ENCODE measurements at regions not wholly inside any gene's neighbourhood (a gene's known extent, or its start where the extent isn't known, plus 50 kb on each side); places are given as distances from the start of the nearest gene placed in this dataset.
"Not testable (repeated sequence)": the region's sequence is repeated elsewhere in the genome, so short reads cannot be mapped to it uniquely, and the experiment has no call there.

- no peak for DNase-seq
- in situ Hi-C loops (cut with MboI; ENCODE audit: low pct_unique_long_range_greater_than_20kb, low sequenced_read_pairs) = no loop called here
These were observed 1816.5 kb downstream of the MAT2B start for GRCh38 chr5:165321912-165322311.

GRCh38 chr5:165325221-165325620 lies 1819.8 kb downstream of the MAT2B start:
- in situ Hi-C loops (cut with MboI; ENCODE audit: low pct_unique_long_range_greater_than_20kb, low sequenced_read_pairs) = no loop called here
- no peak for DNase-seq

- no peak for DNase-seq
- in situ Hi-C loops (cut with MboI; ENCODE audit: low pct_unique_long_range_greater_than_20kb, low sequenced_read_pairs) = no loop called here
These were observed 1822.2 kb downstream of the MAT2B start for GRCh38 chr5:165327631-165328030.

GRCh38 chr5:165328846-165329245 lies 1823.4 kb downstream of the MAT2B start:
- in situ Hi-C loops (cut with MboI; ENCODE audit: low pct_unique_long_range_greater_than_20kb, low sequenced_read_pairs) = no loop called here
- no peak for DNase-seq

GRCh38 chr5:165333623-165334022 lies 1828.2 kb downstream of the MAT2B start:
- no peak for DNase-seq
- in situ Hi-C loops (cut with MboI; ENCODE audit: low pct_unique_long_range_greater_than_20kb, low sequenced_read_pairs) = no loop called here

GRCh38 chr5:165334201-165334600 lies 1828.8 kb downstream of the MAT2B start:
- in situ Hi-C loops (cut with MboI; ENCODE audit: low pct_unique_long_range_greater_than_20kb, low sequenced_read_pairs) = no loop called here
- no peak for DNase-seq

- DNase-seq = no peak
- in situ Hi-C loops (cut with MboI; ENCODE audit: low pct_unique_long_range_greater_than_20kb, low sequenced_read_pairs) = no loop called here
These were observed 1844.3 kb downstream of the MAT2B start for GRCh38 chr5:165349735-165350134.

GRCh38 chr5:165351342-165351741 lies 1845.9 kb downstream of the MAT2B start:
- in situ Hi-C loops (cut with MboI; ENCODE audit: low pct_unique_long_range_greater_than_20kb, low sequenced_read_pairs) = no loop called here
- DNase-seq = no peak

- in situ Hi-C loops (cut with MboI; ENCODE audit: low pct_unique_long_range_greater_than_20kb, low sequenced_read_pairs) = no loop called here
- DNase-seq = no peak
These were observed 1854.9 kb downstream of the MAT2B start for GRCh38 chr5:165360366-165360765.

- in situ Hi-C loops (cut with MboI; ENCODE audit: low pct_unique_long_range_greater_than_20kb, low sequenced_read_pairs) = no loop called here
- DNase-seq = peak; percentile 52
These were observed 1855.5 kb downstream of the MAT2B start for GRCh38 chr5:165360784-165361542.

GRCh38 chr5:165370233-165370632 lies 1864.8 kb downstream of the MAT2B start:
- in situ Hi-C loops (cut with MboI; ENCODE audit: low pct_unique_long_range_greater_than_20kb, low sequenced_read_pairs) = no loop called here
- DNase-seq = no peak

GRCh38 chr5:165370794-165371193 lies 1865.4 kb downstream of the MAT2B start:
- in situ Hi-C loops (cut with MboI; ENCODE audit: low pct_unique_long_range_greater_than_20kb, low sequenced_read_pairs) = no loop called here
- DNase-seq = no peak

GRCh38 chr5:165375201-165375600 lies 1869.8 kb downstream of the MAT2B start:
- in situ Hi-C loops (cut with MboI; ENCODE audit: low pct_unique_long_range_greater_than_20kb, low sequenced_read_pairs) = no loop called here
- no peak for DNase-seq

GRCh38 chr5:165393839-165394238 lies 1888.4 kb downstream of the MAT2B start:
- in situ Hi-C loops (cut with MboI; ENCODE audit: low pct_unique_long_range_greater_than_20kb, low sequenced_read_pairs) = no loop called here
- DNase-seq = peak; percentile 42

GRCh38 chr5:165397516-165397915 lies 1892.1 kb downstream of the MAT2B start:
- DNase-seq = no peak
- in situ Hi-C loops (cut with MboI; ENCODE audit: low pct_unique_long_range_greater_than_20kb, low sequenced_read_pairs) = no loop called here

GRCh38 chr5:165400086-165400485 lies 1894.7 kb downstream of the MAT2B start:
- in situ Hi-C loops (cut with MboI; ENCODE audit: low pct_unique_long_range_greater_than_20kb, low sequenced_read_pairs) = no loop called here

GRCh38 chr5:165404917-165405316 lies 1899.5 kb downstream of the MAT2B start:
- in situ Hi-C loops (cut with MboI; ENCODE audit: low pct_unique_long_range_greater_than_20kb, low sequenced_read_pairs) = no loop called here
- DNase-seq = no peak

More at GRCh38 chr5:165400086-165400485, 1894.7 kb downstream of the MAT2B start:
- no peak for DNase-seq

- no peak for DNase-seq
- in situ Hi-C loops (cut with MboI; ENCODE audit: low pct_unique_long_range_greater_than_20kb, low sequenced_read_pairs) = no loop called here
These were observed 1899.9 kb downstream of the MAT2B start for GRCh38 chr5:165405340-165405739.

GRCh38 chr5:165407352-165407751 lies 1901.9 kb downstream of the MAT2B start:
- in situ Hi-C loops (cut with MboI; ENCODE audit: low pct_unique_long_range_greater_than_20kb, low sequenced_read_pairs) = no loop called here

GRCh38 chr5:165410476-165410875 lies 1905.1 kb downstream of the MAT2B start:
- in situ Hi-C loops (cut with MboI; ENCODE audit: low pct_unique_long_range_greater_than_20kb, low sequenced_read_pairs) = no loop called here
- DNase-seq = no peak

More at GRCh38 chr5:165407352-165407751, 1901.9 kb downstream of the MAT2B start:
- no peak for DNase-seq

GRCh38 chr5:165411532-165411931 lies 1906.1 kb downstream of the MAT2B start:
- in situ Hi-C loops (cut with MboI; ENCODE audit: low pct_unique_long_range_greater_than_20kb, low sequenced_read_pairs); DNase-seq: not testable (repeated sequence)

Data from KBM-7 (cell line).